HCT116 (cell line): ENCODE measurements at regions not wholly inside any gene's neighbourhood (a gene's known extent, or its start where the extent isn't known, plus 50 kb on each side); places are given as distances from the start of the nearest gene placed in this dataset.

Experiments
- ATAC-seq: fragments of 200-7000 bp; cut with Tn5 transposase; 2 replicates; pipeline ENCODE4 v1.9.1; 2020; ENCODE audit warnings: mild to moderate bottlenecking, moderate library complexity
- BruUV-seq: library from RNA; stranded (reverse); fragments of 400-500 nt; replicated peaks from 2 replicates; lab custom pipeline; 2021; lab: Mats Ljungman, UMichigan
- CTCF ChIA-PET: fragments of 300-600 bp; sonication (Branson Sonifier 250); formaldehyde crosslinking; loops from one replicate; lab custom pipeline; 2021; ENCODE audit warnings: antibody characterized with exemption; lab: Charles Lee
- POLR2A ChIA-PET: fragments of 300-600, 350-600 bp; sonication (Branson Sonifier 250); formaldehyde crosslinking; loops from one replicate; lab custom pipeline; 2021; ENCODE audit warnings: antibody characterized with exemption; lab: Charles Lee
- RAD21 ChIA-PET, 2 experiments: fragments of 300-600 bp; sonication (Branson Sonifier 250); formaldehyde crosslinking; loops; one replicate each; lab custom pipeline; 2023; ENCODE audit warnings: low total read pairs in 2 of 2; ENCODE audit not compliant: uncharacterized antibody in 2 of 2, unreplicated experiment in 2 of 2, low non-redundant PET in 1 of 2; lab: Charles Lee
- DNase-seq: peaks from one replicate; pipeline ENCODE4 v3.0.0-alpha.2; 2010; ENCODE audit warnings: low read depth, low spot score
- H2AFZ ChIP-seq: fragments of 200-600 bp; shearing (Covaris generic), sonication (generic); 2 replicates; pipeline ENCODE4 v1.6.1; 2017; ENCODE audit warnings: low read depth, mixed run types, mixed read lengths, antibody characterized with exemption, low read length; ENCODE audit not compliant: poor library complexity, severe bottlenecking
- H3K27ac ChIP-seq: 2 replicates; pipeline ENCODE4 v1.5.1; 2012; ENCODE audit warnings: low read depth, low read length
- H3K27me3 ChIP-seq: fragments of 200-600 bp; sonication (generic); 2 replicates; pipeline ENCODE4 v1.6.1; 2016; ENCODE audit warnings: mixed run types, low read length, mixed read lengths; ENCODE audit not compliant: insufficient read depth
- H3K36me3 ChIP-seq, 2 experiments: fragments of 200-500 bp in 1 of 2; fragments of 200-600 bp in 1 of 2; sonication (Bioruptor generic) in 1 of 2; sonication (generic) in 1 of 2; 2 replicates each; pipeline versions ENCODE4 v1.5.1 to v1.6.1; 2014 to 2016; ENCODE audit warnings: low read length in 2 of 2, inconsistent platforms in 1 of 2, mixed read lengths in 1 of 2, mixed run types in 1 of 2; ENCODE audit not compliant: insufficient read depth in 2 of 2, control insufficient read depth in 1 of 2
- H3K4me1 ChIP-seq, 2 experiments: fragments of 200-600 bp in 1 of 2; sonication (generic) in 1 of 2; 2 replicates each; pipeline versions ENCODE4 v1.5.1 to v1.6.1; 2012 to 2017; ENCODE audit warnings: low read length in 2 of 2, inconsistent platforms in 1 of 2, mild to moderate bottlenecking in 1 of 2, mixed read lengths in 1 of 2, mixed run types in 1 of 2, moderate library complexity in 1 of 2; ENCODE audit not compliant: insufficient read depth in 2 of 2, control insufficient read depth in 1 of 2
- H3K4me2 ChIP-seq: fragments of 200-600 bp; sonication (generic); 2 replicates; pipeline ENCODE4 v1.6.1; 2017; ENCODE audit warnings: mixed run types, low read length, mixed read lengths
- H3K4me3 ChIP-seq, 2 experiments: fragments of 200-600 bp in 1 of 2; sonication (generic) in 1 of 2; replicated peaks in 1 of 2; 2 replicates each; pipeline ENCODE4 v1.5.1; 2011 to 2016; ENCODE audit warnings: low read length in 2 of 2, control low read depth in 1 of 2, low read depth in 1 of 2, mild to moderate bottlenecking in 1 of 2, mixed read lengths in 1 of 2, mixed run types in 1 of 2
- H3K79me2 ChIP-seq: fragments of 200-600 bp; sonication (generic); 2 replicates; pipeline ENCODE4 v1.6.1; 2017; ENCODE audit warnings: mild to moderate bottlenecking, mixed run types, low read length, moderate library complexity, mixed read lengths; ENCODE audit not compliant: insufficient read depth
- H3K9ac ChIP-seq: fragments of 200-600 bp; sonication (generic); 2 replicates; pipeline ENCODE4 v1.6.1; 2016; ENCODE audit warnings: low read length, mixed read lengths
- H3K9me2 ChIP-seq: fragments of 200-600 bp; sonication (generic), shearing (Covaris generic); 2 replicates; pipeline ENCODE4 v1.6.1; 2017; ENCODE audit warnings: mixed run types, mild to moderate bottlenecking, moderate library complexity; ENCODE audit not compliant: insufficient read depth
- H3K9me3 ChIP-seq, 2 experiments: fragments of 200-500 bp in 1 of 2; fragments of 200-600 bp in 1 of 2; sonication (Bioruptor generic) in 1 of 2; sonication (generic) in 1 of 2; 2 replicates each; pipeline ENCODE4 v1.6.1; 2014 to 2017; ENCODE audit warnings: low read length in 2 of 2, mixed read lengths in 2 of 2, inconsistent platforms in 1 of 2, low read depth in 1 of 2, mild to moderate bottlenecking in 1 of 2, mixed run types in 1 of 2, moderate library complexity in 1 of 2; ENCODE audit not compliant: control insufficient read depth in 1 of 2, insufficient read depth in 1 of 2
- H4K20me1 ChIP-seq: fragments of 200-600 bp; sonication (generic), shearing (Covaris generic); 2 replicates; pipeline ENCODE4 v1.6.1; 2017; ENCODE audit warnings: mixed run types, mild to moderate bottlenecking, moderate library complexity; ENCODE audit not compliant: insufficient read depth
- CBX3 ChIP-seq: IDR thresholded peaks from 2 replicates; pipeline ENCODE4 v1.6.1; 2012; ENCODE audit warnings: low read depth
- CEBPB ChIP-seq: IDR thresholded peaks from 2 replicates; pipeline ENCODE4 v1.6.1; 2012; ENCODE audit warnings: low read depth
- CTCF ChIP-seq, 3 experiments: fragments of 200-600 bp in 1 of 3; sonication (generic) in 1 of 3; IDR thresholded peaks in 2 of 3; conservative IDR thresholded peaks in 1 of 3; 2 replicates each; pipeline ENCODE4 v1.5.1; 2012 to 2017; ENCODE audit warnings: low read depth in 2 of 3, low read length in 2 of 3, antibody characterized with exemption in 1 of 3, borderline replicate concordance in 1 of 3, control low read depth in 1 of 3, mild to moderate bottlenecking in 1 of 3, mixed read lengths in 1 of 3, mixed run types in 1 of 3, moderate library complexity in 1 of 3; ENCODE audit not compliant: insufficient read depth in 1 of 3
- EGR1 ChIP-seq: IDR thresholded peaks from 2 replicates; pipeline ENCODE4 v1.6.1; 2012; ENCODE audit warnings: low read depth
- ELF1 ChIP-seq: IDR thresholded peaks from 2 replicates; pipeline ENCODE4 v1.6.1; 2012; ENCODE audit warnings: low read depth, borderline replicate concordance
- EZH2 ChIP-seq: fragments of 200-600 bp; sonication (generic); IDR thresholded peaks from 2 replicates; pipeline ENCODE4 v1.6.1; 2017; ENCODE audit warnings: antibody characterized with exemption, mixed run types
- FOSL1 ChIP-seq: IDR thresholded peaks from 2 replicates; pipeline ENCODE4 v1.6.1; 2012; ENCODE audit warnings: low read depth
- MAX ChIP-seq: IDR thresholded peaks from 2 replicates; pipeline ENCODE4 v1.6.1; 2012
- POLR2A ChIP-seq: IDR thresholded peaks from 2 replicates; pipeline ENCODE4 v1.7.0; 2011; ENCODE audit warnings: borderline replicate concordance; ENCODE audit not compliant: insufficient read depth, insufficient read length; ENCODE audit errors: extremely low read depth
- POLR2AphosphoS5 ChIP-seq: IDR thresholded peaks from 2 replicates; pipeline ENCODE4 v1.6.1; 2011; ENCODE audit warnings: mild to moderate bottlenecking, low read depth, low read length, moderate library complexity
- RAD21 ChIP-seq: IDR thresholded peaks from 2 replicates; pipeline ENCODE4 v1.6.1; 2012; ENCODE audit warnings: low read depth, mild to moderate bottlenecking
- REST ChIP-seq: IDR thresholded peaks from 2 replicates; pipeline ENCODE4 v1.6.1; 2012; ENCODE audit warnings: low read depth
- SIN3A ChIP-seq: IDR thresholded peaks from 2 replicates; pipeline ENCODE4 v1.6.1; 2012; ENCODE audit warnings: low read depth
- SP1 ChIP-seq: IDR thresholded peaks from 2 replicates; pipeline ENCODE4 v1.6.1; 2012; ENCODE audit warnings: low read depth
- YY1 ChIP-seq: IDR thresholded peaks from 2 replicates; pipeline ENCODE4 v1.6.1; 2011; ENCODE audit warnings: low read length, low read depth, moderate library complexity, mild to moderate bottlenecking; ENCODE audit not compliant: insufficient replicate concordance; ENCODE audit errors: extremely low read depth
- ZBTB33 ChIP-seq: IDR thresholded peaks from 2 replicates; pipeline ENCODE4 v1.6.1; 2011; ENCODE audit warnings: mild to moderate bottlenecking, low read length, moderate library complexity; ENCODE audit not compliant: insufficient replicate concordance; ENCODE audit errors: extremely low read depth
- ZFX ChIP-seq: fragments of 450-650 bp; IDR thresholded peaks from 2 replicates; pipeline ENCODE4 v1.6.1; 2017
- ZNF274 ChIP-seq: fragments of 200-500 bp; sonication (Bioruptor generic); IDR thresholded peaks from 2 replicates; pipeline ENCODE4 v1.6.1; 2014; ENCODE audit warnings: mild to moderate bottlenecking, low read depth, low read length, inconsistent platforms
- intact Hi-C: fragments of 100-400 bp; cut with micrococcal nuclease; formaldehyde crosslinking; loops from 2 replicates; pipeline ENCODE4 v1.10.0; 2022

- no peaks in the 10 kb centered on the region for H3K9me3 ChIP-seq
- intact Hi-C loops = no loop called here
- RAD21 ChIA-PET = no interaction called here
- H3K36me3 ChIP-seq = no peaks in the 10 kb centered on the region
- H4K20me1 ChIP-seq = no peaks in the 10 kb centered on the region
- no peak for TF ChIP-seq SIN3A
- no peak for TF ChIP-seq POLR2A
- no peak for TF ChIP-seq ZBTB33
- no peak for TF ChIP-seq FOSL1
- no peak for TF ChIP-seq YY1
- TF ChIP-seq SP1 = no peak
- TF ChIP-seq REST = no peak
- no peak for TF ChIP-seq ELF1
- TF ChIP-seq CEBPB = no peak
- no peak for TF ChIP-seq CBX3
- TF ChIP-seq POLR2AphosphoS5 = no peak
- TF ChIP-seq CTCF (IDR thresholded peaks at IDR 0.05 in 2 of 3, conservative IDR thresholded peaks at IDR 0.05 in 1 of 3; ENCODE audit: borderline replicate concordance in 1 of 3, insufficient read depth in 1 of 3, low read depth in 2 of 3, low read length in 2 of 3) = no peak
- no peak for TF ChIP-seq ZNF274
- TF ChIP-seq MAX = no peak
- TF ChIP-seq ZFX = no peak
- TF ChIP-seq EGR1 = no peak
- no peak for TF ChIP-seq EZH2
- TF ChIP-seq RAD21 = no peak
- no peaks in the 10 kb centered on the region for H3K9me2 ChIP-seq
- H3K4me3 ChIP-seq = no peak overlapping the region
- CTCF ChIA-PET = no interaction called here
- no peaks in the 10 kb centered on the region for H3K79me2 ChIP-seq
- no peak overlapping the region for H2AFZ ChIP-seq
- no peak overlapping the region for H3K4me2 ChIP-seq
- no peak overlapping the region for H3K9ac ChIP-seq
- BruUV-seq = no TSS peak
- DNase-seq (no peak), ATAC-seq (no peak)
- no peaks in the 10 kb centered on the region for H3K27me3 ChIP-seq
- H3K4me1 ChIP-seq = no peaks in the 10 kb centered on the region
- POLR2A ChIA-PET = no interaction called here
- no peak overlapping the region for H3K27ac ChIP-seq
Observed at GRCh38 chr4:127174616-127175015, 458.1 kb upstream of the INTU start.
